HCT116 (cell line): ENCODE measurements at regions not wholly inside any gene's neighbourhood (a gene's known extent, or its start where the extent isn't known, plus 50 kb on each side); places are given as distances from the start of the nearest gene placed in this dataset.

Experiments used
- ATAC-seq: fragments of 200-7000 bp; cut with Tn5 transposase; 2 replicates; pipeline ENCODE4 v1.9.1; 2020; ENCODE audit warnings: mild to moderate bottlenecking, moderate library complexity
- BruUV-seq: library from RNA; stranded (reverse); fragments of 400-500 nt; replicated peaks from 2 replicates; lab custom pipeline; 2021; lab: Mats Ljungman, UMichigan
- CTCF ChIA-PET: fragments of 300-600 bp; sonication (Branson Sonifier 250); formaldehyde crosslinking; loops from one replicate; lab custom pipeline; 2021; ENCODE audit warnings: antibody characterized with exemption; lab: Charles Lee
- POLR2A ChIA-PET: fragments of 300-600, 350-600 bp; sonication (Branson Sonifier 250); formaldehyde crosslinking; loops from one replicate; lab custom pipeline; 2021; ENCODE audit warnings: antibody characterized with exemption; lab: Charles Lee
- RAD21 ChIA-PET, 2 experiments: fragments of 300-600 bp; sonication (Branson Sonifier 250); formaldehyde crosslinking; loops; one replicate each; lab custom pipeline; 2023; ENCODE audit warnings: low total read pairs in 2 of 2; ENCODE audit not compliant: uncharacterized antibody in 2 of 2, unreplicated experiment in 2 of 2, low non-redundant PET in 1 of 2; lab: Charles Lee
- DNase-seq: peaks from one replicate; pipeline ENCODE4 v3.0.0-alpha.2; 2010; ENCODE audit warnings: low read depth, low spot score
- H2AFZ ChIP-seq: fragments of 200-600 bp; shearing (Covaris generic), sonication (generic); 2 replicates; pipeline ENCODE4 v1.6.1; 2017; ENCODE audit warnings: low read depth, mixed run types, mixed read lengths, antibody characterized with exemption, low read length; ENCODE audit not compliant: poor library complexity, severe bottlenecking
- H3K27ac ChIP-seq: 2 replicates; pipeline ENCODE4 v1.5.1; 2012; ENCODE audit warnings: low read depth, low read length
- H3K27me3 ChIP-seq: fragments of 200-600 bp; sonication (generic); 2 replicates; pipeline ENCODE4 v1.6.1; 2016; ENCODE audit warnings: mixed run types, low read length, mixed read lengths; ENCODE audit not compliant: insufficient read depth
- H3K36me3 ChIP-seq, 2 experiments: fragments of 200-500 bp in 1 of 2; fragments of 200-600 bp in 1 of 2; sonication (Bioruptor generic) in 1 of 2; sonication (generic) in 1 of 2; 2 replicates each; pipeline versions ENCODE4 v1.5.1 to v1.6.1; 2014 to 2016; ENCODE audit warnings: low read length in 2 of 2, inconsistent platforms in 1 of 2, mixed read lengths in 1 of 2, mixed run types in 1 of 2; ENCODE audit not compliant: insufficient read depth in 2 of 2, control insufficient read depth in 1 of 2
- H3K4me1 ChIP-seq, 2 experiments: fragments of 200-600 bp in 1 of 2; sonication (generic) in 1 of 2; 2 replicates each; pipeline versions ENCODE4 v1.5.1 to v1.6.1; 2012 to 2017; ENCODE audit warnings: low read length in 2 of 2, inconsistent platforms in 1 of 2, mild to moderate bottlenecking in 1 of 2, mixed read lengths in 1 of 2, mixed run types in 1 of 2, moderate library complexity in 1 of 2; ENCODE audit not compliant: insufficient read depth in 2 of 2, control insufficient read depth in 1 of 2
- H3K4me2 ChIP-seq: fragments of 200-600 bp; sonication (generic); 2 replicates; pipeline ENCODE4 v1.6.1; 2017; ENCODE audit warnings: mixed run types, low read length, mixed read lengths
- H3K4me3 ChIP-seq, 2 experiments: fragments of 200-600 bp in 1 of 2; sonication (generic) in 1 of 2; replicated peaks in 1 of 2; 2 replicates each; pipeline ENCODE4 v1.5.1; 2011 to 2016; ENCODE audit warnings: low read length in 2 of 2, control low read depth in 1 of 2, low read depth in 1 of 2, mild to moderate bottlenecking in 1 of 2, mixed read lengths in 1 of 2, mixed run types in 1 of 2
- H3K79me2 ChIP-seq: fragments of 200-600 bp; sonication (generic); 2 replicates; pipeline ENCODE4 v1.6.1; 2017; ENCODE audit warnings: mild to moderate bottlenecking, mixed run types, low read length, moderate library complexity, mixed read lengths; ENCODE audit not compliant: insufficient read depth
- H3K9ac ChIP-seq: fragments of 200-600 bp; sonication (generic); 2 replicates; pipeline ENCODE4 v1.6.1; 2016; ENCODE audit warnings: low read length, mixed read lengths
- H3K9me2 ChIP-seq: fragments of 200-600 bp; sonication (generic), shearing (Covaris generic); 2 replicates; pipeline ENCODE4 v1.6.1; 2017; ENCODE audit warnings: mixed run types, mild to moderate bottlenecking, moderate library complexity; ENCODE audit not compliant: insufficient read depth
- H3K9me3 ChIP-seq, 2 experiments: fragments of 200-500 bp in 1 of 2; fragments of 200-600 bp in 1 of 2; sonication (Bioruptor generic) in 1 of 2; sonication (generic) in 1 of 2; 2 replicates each; pipeline ENCODE4 v1.6.1; 2014 to 2017; ENCODE audit warnings: low read length in 2 of 2, mixed read lengths in 2 of 2, inconsistent platforms in 1 of 2, low read depth in 1 of 2, mild to moderate bottlenecking in 1 of 2, mixed run types in 1 of 2, moderate library complexity in 1 of 2; ENCODE audit not compliant: control insufficient read depth in 1 of 2, insufficient read depth in 1 of 2
- H4K20me1 ChIP-seq: fragments of 200-600 bp; sonication (generic), shearing (Covaris generic); 2 replicates; pipeline ENCODE4 v1.6.1; 2017; ENCODE audit warnings: mixed run types, mild to moderate bottlenecking, moderate library complexity; ENCODE audit not compliant: insufficient read depth
- CTCF ChIP-seq, 3 experiments: fragments of 200-600 bp in 1 of 3; sonication (generic) in 1 of 3; IDR thresholded peaks in 2 of 3; conservative IDR thresholded peaks in 1 of 3; 2 replicates each; pipeline ENCODE4 v1.5.1; 2012 to 2017; ENCODE audit warnings: low read depth in 2 of 3, low read length in 2 of 3, antibody characterized with exemption in 1 of 3, borderline replicate concordance in 1 of 3, control low read depth in 1 of 3, mild to moderate bottlenecking in 1 of 3, mixed read lengths in 1 of 3, mixed run types in 1 of 3, moderate library complexity in 1 of 3; ENCODE audit not compliant: insufficient read depth in 1 of 3
- EGR1 ChIP-seq: IDR thresholded peaks from 2 replicates; pipeline ENCODE4 v1.6.1; 2012; ENCODE audit warnings: low read depth
- ELF1 ChIP-seq: IDR thresholded peaks from 2 replicates; pipeline ENCODE4 v1.6.1; 2012; ENCODE audit warnings: low read depth, borderline replicate concordance
- EZH2 ChIP-seq: fragments of 200-600 bp; sonication (generic); IDR thresholded peaks from 2 replicates; pipeline ENCODE4 v1.6.1; 2017; ENCODE audit warnings: antibody characterized with exemption, mixed run types
- EZH2phosphoT487 ChIP-seq: fragments of 200-600 bp; IDR thresholded peaks from 2 replicates; pipeline ENCODE4 v1.6.1; 2018; ENCODE audit warnings: antibody characterized with exemption, borderline replicate concordance
- FOSL1 ChIP-seq: IDR thresholded peaks from 2 replicates; pipeline ENCODE4 v1.6.1; 2012; ENCODE audit warnings: low read depth
- JUND ChIP-seq: IDR thresholded peaks from 2 replicates; pipeline ENCODE4 v1.6.1; 2012
- RAD21 ChIP-seq: IDR thresholded peaks from 2 replicates; pipeline ENCODE4 v1.6.1; 2012; ENCODE audit warnings: low read depth, mild to moderate bottlenecking
- SIN3A ChIP-seq: IDR thresholded peaks from 2 replicates; pipeline ENCODE4 v1.6.1; 2012; ENCODE audit warnings: low read depth
- SP1 ChIP-seq: IDR thresholded peaks from 2 replicates; pipeline ENCODE4 v1.6.1; 2012; ENCODE audit warnings: low read depth
- SRF ChIP-seq: IDR thresholded peaks from 2 replicates; pipeline ENCODE4 v1.6.1; 2012; ENCODE audit warnings: low read depth
- TCF7L2 ChIP-seq: IDR thresholded peaks from 2 replicates; pipeline ENCODE4 v1.7.0; 2011; ENCODE audit warnings: borderline replicate concordance, inconsistent platforms; ENCODE audit not compliant: insufficient read depth, insufficient read length; ENCODE audit errors: extremely low read depth
- YY1 ChIP-seq: IDR thresholded peaks from 2 replicates; pipeline ENCODE4 v1.6.1; 2011; ENCODE audit warnings: low read length, low read depth, moderate library complexity, mild to moderate bottlenecking; ENCODE audit not compliant: insufficient replicate concordance; ENCODE audit errors: extremely low read depth
- ZBTB33 ChIP-seq: IDR thresholded peaks from 2 replicates; pipeline ENCODE4 v1.6.1; 2011; ENCODE audit warnings: mild to moderate bottlenecking, low read length, moderate library complexity; ENCODE audit not compliant: insufficient replicate concordance; ENCODE audit errors: extremely low read depth
- ZNF274 ChIP-seq: fragments of 200-500 bp; sonication (Bioruptor generic); IDR thresholded peaks from 2 replicates; pipeline ENCODE4 v1.6.1; 2014; ENCODE audit warnings: mild to moderate bottlenecking, low read depth, low read length, inconsistent platforms
- intact Hi-C: fragments of 100-400 bp; cut with micrococcal nuclease; formaldehyde crosslinking; loops from 2 replicates; pipeline ENCODE4 v1.10.0; 2022
- TF ChIP-seq, protein P1 (sequence below): IDR thresholded peaks from 2 replicates; pipeline ENCODE4 v1.6.1; 2012

- Histone ChIP-seq H3K9me2 (no peaks in the 10 kb centered on the region), H3K9me3 (peaks cover 9 to 34% of the 10 kb centered on the region in 2 experiments; a peak in 2 of 4 replicates), H3K36me3 (no peaks in the 10 kb centered on the region), H4K20me1 (no peaks in the 10 kb centered on the region), H3K79me2 (no peaks in the 10 kb centered on the region), H3K4me3 (no peak overlapping the region), H3K27ac (no peak overlapping the region), H2AFZ (no peak overlapping the region), H3K4me2 (no peak overlapping the region), H3K4me1 (no peaks in the 10 kb centered on the region), H3K9ac (no peak overlapping the region), H3K27me3 (no peaks in the 10 kb centered on the region)
- intact Hi-C loops = no loop called here
- no TSS peak for BruUV-seq
- ChIA-PET POLR2A (no interaction called here), RAD21 (no interaction called here), CTCF (no interaction called here)
- ATAC-seq = no peak
- TF ChIP-seq EZH2phosphoT487 (no peak), JUND (no peak), FOSL1 (no peak)
- DNase-seq = no peak
Observed at GRCh38 chr3:80158332-80158731, 390.5 kb upstream of the ROBO1 start.

DNA sequence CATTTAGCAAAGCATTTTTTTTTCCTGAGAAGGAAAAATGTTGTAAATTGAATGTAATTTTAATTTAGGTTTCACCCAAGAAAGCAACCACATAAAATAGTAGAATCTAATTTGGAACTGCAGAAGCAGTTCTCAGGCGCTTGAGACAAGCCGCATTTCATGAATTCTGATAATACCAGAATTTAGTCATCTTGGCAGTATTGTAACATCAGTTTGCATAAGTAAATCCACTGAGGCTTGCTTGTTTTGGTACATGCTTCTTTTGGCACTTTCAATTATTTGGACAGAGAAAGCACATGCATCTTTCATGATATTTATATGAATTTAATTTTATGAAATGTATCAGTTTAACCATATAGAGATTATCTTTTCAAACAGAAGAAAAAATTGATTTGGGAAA lies 389.7 kb upstream of the ROBO1 start:
- Histone ChIP-seq H3K9me3 (peaks cover 9 to 34% of the 10 kb centered on the region in 2 experiments; a peak in 2 of 4 replicates), H3K4me1 (no peaks in the 10 kb centered on the region), H3K4me3 (no peak overlapping the region), H3K79me2 (no peaks in the 10 kb centered on the region), H3K36me3 (no peaks in the 10 kb centered on the region), H3K9me2 (no peaks in the 10 kb centered on the region), H2AFZ (no peak overlapping the region), H4K20me1 (no peaks in the 10 kb centered on the region), H3K27ac (no peak overlapping the region), H3K27me3 (no peaks in the 10 kb centered on the region), H3K4me2 (no peak overlapping the region), H3K9ac (no peak overlapping the region)
- BruUV-seq = no TSS peak
- ChIA-PET RAD21 (no interaction called here), CTCF (no interaction called here), POLR2A (no interaction called here)
- no peak for ATAC-seq
- intact Hi-C loops = no loop called here
- no peak for DNase-seq
- TF ChIP-seq SP1 = no peak
- no peak for TF ChIP-seq ZNF274
- no peak for TF ChIP-seq TCF7L2
- no peak for TF ChIP-seq RAD21
- no peak for TF ChIP-seq ZBTB33
- TF ChIP-seq EGR1 = no peak
- no peak for TF ChIP-seq EZH2
- no peak for TF ChIP-seq EZH2phosphoT487
- TF ChIP-seq CTCF (IDR thresholded peaks at IDR 0.05 in 2 of 3, conservative IDR thresholded peaks at IDR 0.05 in 1 of 3; ENCODE audit: borderline replicate concordance in 1 of 3, insufficient read depth in 1 of 3, low read depth in 2 of 3, low read length in 2 of 3) = no peak
- no peak for TF ChIP-seq SIN3A
- TF ChIP-seq, protein P1, sequence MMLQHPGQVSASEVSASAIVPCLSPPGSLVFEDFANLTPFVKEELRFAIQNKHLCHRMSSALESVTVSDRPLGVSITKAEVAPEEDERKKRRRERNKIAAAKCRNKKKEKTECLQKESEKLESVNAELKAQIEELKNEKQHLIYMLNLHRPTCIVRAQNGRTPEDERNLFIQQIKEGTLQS = no peak
- no peak for TF ChIP-seq SRF
- no peak for TF ChIP-seq FOSL1
- no peak for TF ChIP-seq ELF1
- TF ChIP-seq YY1 = no peak
